HepG2 (cell line): ENCODE measurements at regions not wholly inside any gene's neighbourhood (a gene's known extent, or its start where the extent isn't known, plus 50 kb on each side); places are given as distances from the start of the nearest gene placed in this dataset.

Experiments
- ATAC-seq: fragments of 200-7000 bp; cut with Tn5 transposase; 3 replicates; pipeline ENCODE4 v1.9.1; 2020; ENCODE audit warnings: mild to moderate bottlenecking, moderate library complexity
- BruUV-seq: library from RNA; stranded (reverse); fragments of 400-500 nt; replicated peaks from 2 replicates; lab custom pipeline; 2021; lab: Mats Ljungman, UMichigan
- CTCF ChIA-PET: fragments of 300-600 bp; formaldehyde crosslinking; extraction: SDS; loops from one replicate; lab custom pipeline; 2021; ENCODE audit warnings: low total read pairs, inconsistent platforms, low intra/inter-chr PET ratio; lab: Yijun Ruan, JAX
- POLR2A ChIA-PET: fragments of 350-600 bp; sonication (Branson Sonifier 250); formaldehyde crosslinking; loops from one replicate; lab custom pipeline; 2020; ENCODE audit warnings: antibody characterized with exemption, inconsistent platforms; lab: Yijun Ruan, JAX
- DNase-seq: peaks from one replicate; pipeline ENCODE4 v3.0.0-alpha.2; 2015; ENCODE audit warnings: low spot score
- FAIRE-seq: peaks from 3 replicates; lab custom pipeline; 2011; peaks lifted over from hg19 to GRCh38; lab: Jason Lieb, UNC
- H2AFZ ChIP-seq: one replicate; pipeline ENCODE4 v1.6.1; 2011; ENCODE audit warnings: low read length, inconsistent platforms
- H3K27ac ChIP-seq: fragments of 300-600 bp; 3 replicates; pipeline ENCODE4 v1.8.0; 2011; ENCODE audit warnings: mixed run types, mild to moderate bottlenecking, mixed read lengths, low read length, inconsistent platforms; ENCODE audit not compliant: insufficient read depth; ENCODE audit errors: extremely low read length
- H3K27me3 ChIP-seq, 2 experiments: fragments of 200-600 bp in 1 of 2; 2 replicates in 1 of 2; 3 replicates in 1 of 2; pipeline versions ENCODE4 v1.6.0 to v1.8.0; 2011; ENCODE audit warnings: low read length in 2 of 2, mild to moderate bottlenecking in 2 of 2, moderate library complexity in 2 of 2, inconsistent platforms in 1 of 2; ENCODE audit not compliant: insufficient read depth in 2 of 2, control insufficient read depth in 1 of 2
- H3K36me3 ChIP-seq, 2 experiments: fragments of 200-600 bp in 1 of 2; replicated peaks in 1 of 2; 2 replicates in 1 of 2; 3 replicates in 1 of 2; pipeline versions ENCODE4 v1.5.1 to v1.8.0; 2011; ENCODE audit warnings: low read length in 2 of 2, inconsistent platforms in 1 of 2; ENCODE audit not compliant: insufficient read depth in 2 of 2, control insufficient read depth in 1 of 2
- H3K4me1 ChIP-seq: 2 replicates; pipeline ENCODE4 v1.5.1; 2012; ENCODE audit warnings: low read length, inconsistent platforms; ENCODE audit not compliant: insufficient read depth
- H3K4me2 ChIP-seq: 2 replicates; pipeline ENCODE4 v1.6.0; 2011; ENCODE audit warnings: low read depth, low read length, inconsistent platforms
- H3K4me3 ChIP-seq, 3 experiments: fragments of 200-600 bp in 1 of 3; sonication (generic), shearing (Covaris generic) in 1 of 3; replicated peaks in 1 of 3; 2 replicates each; pipeline ENCODE4 v1.5.1; 2011 to 2016; ENCODE audit warnings: low read length in 3 of 3, inconsistent platforms in 2 of 3, low read depth in 2 of 3, mild to moderate bottlenecking in 2 of 3, control low read depth in 1 of 3, mixed read lengths in 1 of 3; ENCODE audit not compliant: insufficient read depth in 1 of 3
- H3K79me2 ChIP-seq: one replicate; pipeline ENCODE4 v1.6.1; 2011; ENCODE audit warnings: low read length, inconsistent platforms; ENCODE audit not compliant: insufficient read depth
- H3K9ac ChIP-seq: 2 replicates; pipeline ENCODE4 v1.6.0; 2011; ENCODE audit warnings: mild to moderate bottlenecking, low read depth, low read length, inconsistent platforms; ENCODE audit not compliant: insufficient read depth
- H3K9me3 ChIP-seq: 2 replicates; pipeline ENCODE4 v1.5.1; 2012; ENCODE audit warnings: mild to moderate bottlenecking, low read length
- H4K20me1 ChIP-seq: 2 replicates; pipeline ENCODE4 v1.6.0; 2011; ENCODE audit warnings: inconsistent platforms, mild to moderate bottlenecking, low read length, moderate library complexity; ENCODE audit not compliant: insufficient read depth
- AHDC1 ChIP-seq: sonication (generic); formaldehyde crosslinking; IDR thresholded peaks from 2 replicates; pipeline ENCODE4 v1.5.1; 2020; ENCODE audit warnings: mild to moderate bottlenecking, missing genetic modification reagents, borderline replicate concordance
- ATF4 ChIP-seq, 2 experiments: fragments of 450-650 bp in 1 of 2; sonication (generic) in 1 of 2; formaldehyde crosslinking; IDR thresholded peaks; 2 replicates each; pipeline versions ENCODE4 v1.5.0 to v1.8.0; 2020 to 2022; ENCODE audit warnings: mild to moderate bottlenecking in 1 of 2, missing genetic modification reagents in 1 of 2
- ATF7-NPFF ChIP-seq: sonication (generic); formaldehyde crosslinking; IDR thresholded peaks from 2 replicates; pipeline ENCODE4 v1.8.1; 2023; ENCODE audit warnings: mild to moderate bottlenecking, low read depth, missing genetic modification reagents, moderate library complexity
- ELF1 ChIP-seq: sonication (generic); formaldehyde crosslinking; IDR thresholded peaks from 2 replicates; pipeline ENCODE4 v1.4.0; 2020; ENCODE audit warnings: missing genetic modification reagents
- IRX3 ChIP-seq: sonication (generic); formaldehyde crosslinking; IDR thresholded peaks from 2 replicates; pipeline ENCODE4 v1.8.1; 2023; ENCODE audit warnings: mild to moderate bottlenecking, low read depth, missing genetic modification reagents, borderline replicate concordance
- KDM4B ChIP-seq: sonication (generic); formaldehyde crosslinking; IDR thresholded peaks from 2 replicates; pipeline ENCODE4 v1.4.0; 2020; ENCODE audit warnings: missing genetic modification reagents
- NKX3-1 ChIP-seq: sonication (generic); formaldehyde crosslinking; IDR thresholded peaks from 2 replicates; pipeline ENCODE4 v1.5.0; 2020; ENCODE audit warnings: missing genetic modification reagents
- POLR2AphosphoS5 ChIP-seq: IDR thresholded peaks from 2 replicates; pipeline ENCODE4 v1.6.1; 2012; ENCODE audit warnings: low read depth, low read length
- RFX3 ChIP-seq: IDR thresholded peaks from 2 replicates; pipeline ENCODE4 v1.6.1; 2016; ENCODE audit warnings: missing biosample characterization, missing genetic modification reagents
- RXRA ChIP-seq: sonication (generic); formaldehyde crosslinking; IDR thresholded peaks from 2 replicates; pipeline ENCODE4 v1.5.1; 2020; ENCODE audit warnings: missing genetic modification reagents
- RXRB ChIP-seq: IDR thresholded peaks from 2 replicates; pipeline ENCODE4 v1.6.1; 2016; ENCODE audit warnings: borderline replicate concordance, missing genetic modification reagents, missing compliant biosample characterization
- SIN3A ChIP-seq: IDR thresholded peaks from 2 replicates; pipeline ENCODE4 v1.6.1; 2011; ENCODE audit warnings: low read depth, mild to moderate bottlenecking, control low read depth, low read length, borderline replicate concordance
- STAG1 ChIP-seq: sonication (generic); formaldehyde crosslinking; IDR thresholded peaks from 2 replicates; pipeline ENCODE4 v1.4.0; 2020; ENCODE audit warnings: missing genetic modification reagents
- TAF1 ChIP-seq: sonication (generic); formaldehyde crosslinking; IDR thresholded peaks from 2 replicates; pipeline ENCODE4 v1.4.0; 2020; ENCODE audit warnings: missing genetic modification reagents
- ZNF143 ChIP-seq: sonication (generic); formaldehyde crosslinking; IDR thresholded peaks from 2 replicates; pipeline ENCODE4 v1.4.0; 2020; ENCODE audit warnings: missing genetic modification reagents
- ZNF225 ChIP-seq: sonication (generic); formaldehyde crosslinking; IDR thresholded peaks from 2 replicates; pipeline ENCODE4 v1.4.0; 2020; ENCODE audit warnings: mild to moderate bottlenecking, missing genetic modification reagents
- ZNF276 ChIP-seq: sonication (generic); formaldehyde crosslinking; IDR thresholded peaks from 2 replicates; pipeline ENCODE4 v1.4.0; 2020; ENCODE audit warnings: mild to moderate bottlenecking, low read depth, missing genetic modification reagents
- WGBS: methylation state at CpG from one replicate; pipeline ENCODE4 v1.1.6; 2017; ENCODE audit warnings: low lambda C conversion rate; 5-methylcytosine and 5-hydroxymethylcytosine counted together
- in situ Hi-C: cut with HindIII; loops from 2 replicates; pipeline ENCODE4 v1.10.0; 2017; ENCODE audit warnings: low pct_unique_long_range_greater_than_20kb; ENCODE audit not compliant: extremely low pct_ligation_motif_present
- intact Hi-C: fragments of 100-400 bp; cut with micrococcal nuclease; formaldehyde crosslinking; loops from one replicate; pipeline ENCODE4 v1.10.0; 2022; ENCODE audit not compliant: unreplicated experiment

GRCh38 chr6:91453224-91453878 lies 866.5 kb upstream of the MAP3K7 start (continued):
- TF ChIP-seq SIN3A (no peak), RXRA (CRISPR knock-in tag) (no peak), ATF4 (CRISPR knock-in tag; IDR thresholded peaks at IDR 0.05) (no peak), ZNF143 (CRISPR knock-in tag) (no peak), ELF1 (CRISPR knock-in tag) (no peak), POLR2AphosphoS5 (no peak), IRX3 (CRISPR knock-in tag) (no peak), NKX3-1 (CRISPR knock-in tag) (no peak), RXRB (no peak)
- TF ChIP-seq, all 625 proteins: peak for 0

GRCh38 chr6:91449539-91449938 lies 862.7 kb upstream of the MAP3K7 start:
- intact Hi-C loops = no loop called here
- H2AFZ ChIP-seq = no peak overlapping the region
- no peak for TF ChIP-seq AHDC1 (CRISPR knock-in tag)
- TF ChIP-seq TAF1 = no peak
- no peak for TF ChIP-seq ZNF225
- TF ChIP-seq RFX3 (CRISPR knock-in tag) = no peak
- no peak for TF ChIP-seq KDM4B (CRISPR knock-in tag)
- TF ChIP-seq STAG1 (CRISPR knock-in tag) = no peak
- no peak for TF ChIP-seq ATF7-NPFF
- TF ChIP-seq ZNF276 (CRISPR knock-in tag) = no peak

More at GRCh38 chr6:91449539-91449938, 862.7 kb upstream of the MAP3K7 start:
- Histone ChIP-seq H3K4me1 (no peaks in the 10 kb centered on the region), H3K4me3 (no peak overlapping the region), H3K9ac (no peak overlapping the region), H4K20me1 (no peaks in the 10 kb centered on the region), H3K27ac (no peak overlapping the region), H3K27me3 (no peaks in the 10 kb centered on the region), H3K79me2 (no peaks in the 10 kb centered on the region), H3K36me3 (no peaks in the 10 kb centered on the region), H3K4me2 (no peak overlapping the region), H3K9me3 (no peaks in the 10 kb centered on the region)
- 1% methylated on average over 4 of the region's 4 CpGs for WGBS
- DNase-seq (no peak), ATAC-seq (no peak), FAIRE-seq (no peak)
- POLR2A ChIA-PET = no interaction called here
- BruUV-seq = no TSS peak
- in situ Hi-C loops = no loop called here
- CTCF ChIA-PET = no interaction called here
